ENCODE measurements at regions not wholly inside any gene's neighbourhood (a gene's known extent, or its start where the extent isn't known, plus 50 kb on each side); places are given as distances from the start of the nearest gene placed in this dataset.

DNA sequence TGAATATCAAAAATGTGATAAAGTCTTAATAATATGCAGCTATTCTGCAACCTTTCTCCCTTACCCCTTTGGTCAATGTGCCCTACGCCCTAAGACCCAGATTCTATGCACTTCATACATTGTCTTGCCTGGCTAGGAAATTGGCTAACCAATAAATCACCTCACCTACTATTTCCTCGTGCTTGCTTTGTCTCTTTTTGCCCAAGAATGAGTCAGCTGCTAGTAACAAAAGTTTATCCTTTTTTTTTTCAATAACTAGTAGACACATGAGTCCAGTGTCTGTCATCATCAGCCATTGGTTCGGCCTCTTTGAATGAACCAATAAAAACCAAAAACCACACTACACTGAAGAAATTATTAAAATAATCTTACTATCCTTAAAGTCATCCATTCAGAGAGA lies 387.1 kb downstream of the PPP3CA start:
- H3K4me3 ChIP-seq = no peak overlapping the region
- no peaks in the 10 kb centered on the region for H3K27me3 ChIP-seq
- intact Hi-C loops (cut with DNase I) = no loop called here
- H3K9me3 ChIP-seq = no peaks in the 10 kb centered on the region
- H3K36me3 ChIP-seq = no peaks in the 10 kb centered on the region
- 73 to 83% methylated on average over 3 of the region's 3 CpGs for WGBS, 2 donors
- no peaks in the 10 kb centered on the region for H3K4me1 ChIP-seq
- DNase-seq = no peak
- TF ChIP-seq POLR2AphosphoS5 (IDR thresholded peaks at IDR 0.05) (no peak), POLR2A (IDR thresholded peaks at IDR 0.05) (no peak)
- TF ChIP-seq, protein P1, sequence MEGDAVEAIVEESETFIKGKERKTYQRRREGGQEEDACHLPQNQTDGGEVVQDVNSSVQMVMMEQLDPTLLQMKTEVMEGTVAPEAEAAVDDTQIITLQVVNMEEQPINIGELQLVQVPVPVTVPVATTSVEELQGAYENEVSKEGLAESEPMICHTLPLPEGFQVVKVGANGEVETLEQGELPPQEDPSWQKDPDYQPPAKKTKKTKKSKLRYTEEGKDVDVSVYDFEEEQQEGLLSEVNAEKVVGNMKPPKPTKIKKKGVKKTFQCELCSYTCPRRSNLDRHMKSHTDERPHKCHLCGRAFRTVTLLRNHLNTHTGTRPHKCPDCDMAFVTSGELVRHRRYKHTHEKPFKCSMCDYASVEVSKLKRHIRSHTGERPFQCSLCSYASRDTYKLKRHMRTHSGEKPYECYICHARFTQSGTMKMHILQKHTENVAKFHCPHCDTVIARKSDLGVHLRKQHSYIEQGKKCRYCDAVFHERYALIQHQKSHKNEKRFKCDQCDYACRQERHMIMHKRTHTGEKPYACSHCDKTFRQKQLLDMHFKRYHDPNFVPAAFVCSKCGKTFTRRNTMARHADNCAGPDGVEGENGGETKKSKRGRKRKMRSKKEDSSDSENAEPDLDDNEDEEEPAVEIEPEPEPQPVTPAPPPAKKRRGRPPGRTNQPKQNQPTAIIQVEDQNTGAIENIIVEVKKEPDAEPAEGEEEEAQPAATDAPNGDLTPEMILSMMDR (IDR thresholded peaks at IDR 0.05) = no peak
- H3K27ac ChIP-seq = no peak overlapping the region

GRCh38 chr4:100954046-100954445 lies 393.3 kb downstream of the PPP3CA start:
- no peaks in the 10 kb centered on the region for H3K4me1 ChIP-seq
- 76 to 82% methylated on average over 2 of the region's 2 CpGs for WGBS, 2 donors
- TF ChIP-seq, protein P1 (IDR thresholded peaks at IDR 0.05) = no peak
- TF ChIP-seq POLR2A (IDR thresholded peaks at IDR 0.05) (no peak), EP300 (IDR thresholded peaks at IDR 0.05) (no peak), POLR2AphosphoS5 (IDR thresholded peaks at IDR 0.05) (no peak)
- intact Hi-C loops (cut with DNase I) = no loop called here
- no peak overlapping the region for H3K4me3 ChIP-seq
- H3K27me3 ChIP-seq = no peaks in the 10 kb centered on the region
- no peak for DNase-seq
- no peak overlapping the region for H3K27ac ChIP-seq
- no peaks in the 10 kb centered on the region for H3K9me3 ChIP-seq
- no peaks in the 10 kb centered on the region for H3K36me3 ChIP-seq

GRCh38 chr4:100953616-100954015 lies 393.7 kb downstream of the PPP3CA start:
- Histone ChIP-seq H3K27me3 (no peaks in the 10 kb centered on the region), H3K27ac (no peak overlapping the region), H3K9me3 (no peaks in the 10 kb centered on the region), H3K4me1 (no peaks in the 10 kb centered on the region), H3K4me3 (no peak overlapping the region), H3K36me3 (no peaks in the 10 kb centered on the region)
- TF ChIP-seq POLR2A (IDR thresholded peaks at IDR 0.05) = no peak
- TF ChIP-seq EP300 (IDR thresholded peaks at IDR 0.05) = no peak
- TF ChIP-seq, protein P1 (IDR thresholded peaks at IDR 0.05) = no peak
- no peak for TF ChIP-seq POLR2AphosphoS5 (IDR thresholded peaks at IDR 0.05)
- DNase-seq = no peak
- intact Hi-C loops (cut with DNase I) = no loop called here

GRCh38 chr4:100952590-100952989 lies 394.7 kb downstream of the PPP3CA start:
- Histone ChIP-seq H3K27me3 (no peaks in the 10 kb centered on the region), H3K9me3 (no peaks in the 10 kb centered on the region), H3K4me1 (no peaks in the 10 kb centered on the region), H3K36me3 (no peaks in the 10 kb centered on the region), H3K4me3 (no peak overlapping the region), H3K27ac (no peak overlapping the region)
- TF ChIP-seq EP300 (IDR thresholded peaks at IDR 0.05) = no peak
- no peak for TF ChIP-seq POLR2A (IDR thresholded peaks at IDR 0.05)
- TF ChIP-seq, protein P1 (IDR thresholded peaks at IDR 0.05) = no peak
- no peak for TF ChIP-seq POLR2AphosphoS5 (IDR thresholded peaks at IDR 0.05)
- 77 to 94% methylated on average over 4 of the region's 4 CpGs for WGBS, 2 donors
- DNase-seq = no peak
- intact Hi-C loops (cut with DNase I) = no loop called here

DNA sequence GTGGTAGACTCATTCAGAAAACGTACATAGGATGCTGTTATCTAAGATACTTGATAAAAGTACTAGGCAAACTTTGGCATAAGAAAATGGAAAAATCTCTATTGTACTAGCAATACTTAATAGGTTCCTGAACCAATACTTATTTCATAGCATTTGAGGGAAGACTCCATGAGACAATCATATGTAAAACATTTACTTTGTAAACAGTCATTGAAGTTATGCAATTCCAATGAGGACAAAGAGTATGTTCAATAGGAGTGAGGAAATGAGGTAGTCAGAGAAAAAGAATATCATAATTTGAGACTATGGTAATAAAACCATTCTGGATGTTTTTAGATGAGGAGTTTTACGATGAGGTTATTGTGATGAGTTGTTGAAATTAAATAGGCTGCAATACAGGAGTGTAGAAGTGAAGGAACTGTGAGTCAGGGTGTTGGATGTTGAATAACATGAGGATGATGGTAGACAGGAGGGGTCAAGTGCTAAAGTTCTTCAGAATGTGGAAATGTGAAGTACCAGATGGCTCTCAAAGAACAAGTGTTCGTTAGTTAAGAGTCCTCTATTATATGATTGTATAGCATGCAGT lies 397.9 kb downstream of the PPP3CA start:
- Histone ChIP-seq H3K4me3 (no peak overlapping the region), H3K36me3 (no peaks in the 10 kb centered on the region), H3K27ac (no peak overlapping the region), H3K9me3 (no peaks in the 10 kb centered on the region), H3K27me3 (no peaks in the 10 kb centered on the region), H3K4me1 (no peaks in the 10 kb centered on the region)
- intact Hi-C loops (cut with DNase I) = no loop called here
- DNase-seq = no peak
- TF ChIP-seq, protein P1 (IDR thresholded peaks at IDR 0.05) = no peak
- TF ChIP-seq POLR2A (IDR thresholded peaks at IDR 0.05) = no peak
- no peak for TF ChIP-seq POLR2AphosphoS5 (IDR thresholded peaks at IDR 0.05)
- TF ChIP-seq EP300 (IDR thresholded peaks at IDR 0.05) = no peak
- WGBS, 2 donors = 25 to 63% methylated on average over 3 of the region's 3 CpGs

Data from sigmoid colon (tissue), 6 donors.